ENCODE measurements at regions not wholly inside any gene's neighbourhood (a gene's known extent, or its start where the extent isn't known, plus 50 kb on each side); places are given as distances from the start of the nearest gene placed in this dataset.

DNA sequence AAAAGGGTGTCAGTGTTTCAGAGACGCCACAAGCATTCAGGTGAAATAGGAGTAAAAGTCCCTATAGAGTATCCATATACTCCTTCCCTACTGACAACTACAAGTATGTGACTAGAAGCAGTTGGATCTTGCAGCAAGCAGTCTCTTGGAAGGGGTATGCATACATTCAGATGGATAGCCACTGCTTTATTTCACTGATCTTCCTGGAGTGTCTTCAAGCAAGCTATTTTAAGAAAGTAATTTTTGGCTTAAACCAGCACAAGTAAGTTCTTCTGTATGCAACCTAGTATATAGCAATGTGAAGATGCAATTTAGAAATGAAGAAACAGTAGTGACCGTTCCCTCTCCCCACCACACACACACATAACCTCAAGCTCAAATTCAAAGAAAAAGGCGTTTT, 446.8 kb upstream of the CDH18 start (continued):
- TF ChIP-seq, protein P1, sequence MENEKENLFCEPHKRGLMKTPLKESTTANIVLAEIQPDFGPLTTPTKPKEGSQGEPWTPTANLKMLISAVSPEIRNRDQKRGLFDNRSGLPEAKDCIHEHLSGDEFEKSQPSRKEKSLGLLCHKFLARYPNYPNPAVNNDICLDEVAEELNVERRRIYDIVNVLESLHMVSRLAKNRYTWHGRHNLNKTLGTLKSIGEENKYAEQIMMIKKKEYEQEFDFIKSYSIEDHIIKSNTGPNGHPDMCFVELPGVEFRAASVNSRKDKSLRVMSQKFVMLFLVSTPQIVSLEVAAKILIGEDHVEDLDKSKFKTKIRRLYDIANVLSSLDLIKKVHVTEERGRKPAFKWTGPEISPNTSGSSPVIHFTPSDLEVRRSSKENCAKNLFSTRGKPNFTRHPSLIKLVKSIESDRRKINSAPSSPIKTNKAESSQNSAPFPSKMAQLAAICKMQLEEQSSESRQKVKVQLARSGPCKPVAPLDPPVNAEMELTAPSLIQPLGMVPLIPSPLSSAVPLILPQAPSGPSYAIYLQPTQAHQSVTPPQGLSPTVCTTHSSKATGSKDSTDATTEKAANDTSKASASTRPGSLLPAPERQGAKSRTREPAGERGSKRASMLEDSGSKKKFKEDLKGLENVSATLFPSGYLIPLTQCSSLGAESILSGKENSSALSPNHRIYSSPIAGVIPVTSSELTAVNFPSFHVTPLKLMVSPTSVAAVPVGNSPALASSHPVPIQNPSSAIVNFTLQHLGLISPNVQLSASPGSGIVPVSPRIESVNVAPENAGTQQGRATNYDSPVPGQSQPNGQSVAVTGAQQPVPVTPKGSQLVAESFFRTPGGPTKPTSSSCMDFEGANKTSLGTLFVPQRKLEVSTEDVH (IDR thresholded peaks at IDR 0.05; ENCODE audit: low read depth, partially characterized antibody), result no peak
- TF ChIP-seq, protein P2, sequence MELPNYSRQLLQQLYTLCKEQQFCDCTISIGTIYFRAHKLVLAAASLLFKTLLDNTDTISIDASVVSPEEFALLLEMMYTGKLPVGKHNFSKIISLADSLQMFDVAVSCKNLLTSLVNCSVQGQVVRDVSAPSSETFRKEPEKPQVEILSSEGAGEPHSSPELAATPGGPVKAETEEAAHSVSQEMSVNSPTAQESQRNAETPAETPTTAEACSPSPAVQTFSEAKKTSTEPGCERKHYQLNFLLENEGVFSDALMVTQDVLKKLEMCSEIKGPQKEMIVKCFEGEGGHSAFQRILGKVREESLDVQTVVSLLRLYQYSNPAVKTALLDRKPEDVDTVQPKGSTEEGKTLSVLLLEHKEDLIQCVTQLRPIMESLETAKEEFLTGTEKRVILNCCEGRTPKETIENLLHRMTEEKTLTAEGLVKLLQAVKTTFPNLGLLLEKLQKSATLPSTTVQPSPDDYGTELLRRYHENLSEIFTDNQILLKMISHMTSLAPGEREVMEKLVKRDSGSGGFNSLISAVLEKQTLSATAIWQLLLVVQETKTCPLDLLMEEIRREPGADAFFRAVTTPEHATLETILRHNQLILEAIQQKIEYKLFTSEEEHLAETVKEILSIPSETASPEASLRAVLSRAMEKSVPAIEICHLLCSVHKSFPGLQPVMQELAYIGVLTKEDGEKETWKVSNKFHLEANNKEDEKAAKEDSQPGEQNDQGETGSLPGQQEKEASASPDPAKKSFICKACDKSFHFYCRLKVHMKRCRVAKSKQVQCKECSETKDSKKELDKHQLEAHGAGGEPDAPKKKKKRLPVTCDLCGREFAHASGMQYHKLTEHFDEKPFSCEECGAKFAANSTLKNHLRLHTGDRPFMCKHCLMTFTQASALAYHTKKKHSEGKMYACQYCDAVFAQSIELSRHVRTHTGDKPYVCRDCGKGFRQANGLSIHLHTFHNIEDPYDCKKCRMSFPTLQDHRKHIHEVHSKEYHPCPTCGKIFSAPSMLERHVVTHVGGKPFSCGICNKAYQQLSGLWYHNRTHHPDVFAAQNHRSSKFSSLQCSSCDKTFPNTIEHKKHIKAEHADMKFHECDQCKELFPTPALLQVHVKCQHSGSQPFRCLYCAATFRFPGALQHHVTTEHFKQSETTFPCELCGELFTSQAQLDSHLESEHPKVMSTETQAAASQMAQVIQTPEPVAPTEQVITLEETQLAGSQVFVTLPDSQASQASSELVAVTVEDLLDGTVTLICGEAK (IDR thresholded peaks at IDR 0.05; ENCODE audit: borderline replicate concordance), result no peak
- no peak for TF ChIP-seq SMC3 (IDR thresholded peaks at IDR 0.05; ENCODE audit: borderline replicate concordance, low read length)
- no peak for TF ChIP-seq RUNX3 (IDR thresholded peaks at IDR 0.05; ENCODE audit: low read length)
- TF ChIP-seq PAX5 (IDR thresholded peaks at IDR 0.05; ENCODE audit: borderline replicate concordance, low read depth, low read length), result no peak
- TF ChIP-seq, protein P3, sequence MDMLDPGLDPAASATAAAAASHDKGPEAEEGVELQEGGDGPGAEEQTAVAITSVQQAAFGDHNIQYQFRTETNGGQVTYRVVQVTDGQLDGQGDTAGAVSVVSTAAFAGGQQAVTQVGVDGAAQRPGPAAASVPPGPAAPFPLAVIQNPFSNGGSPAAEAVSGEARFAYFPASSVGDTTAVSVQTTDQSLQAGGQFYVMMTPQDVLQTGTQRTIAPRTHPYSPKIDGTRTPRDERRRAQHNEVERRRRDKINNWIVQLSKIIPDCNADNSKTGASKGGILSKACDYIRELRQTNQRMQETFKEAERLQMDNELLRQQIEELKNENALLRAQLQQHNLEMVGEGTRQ (IDR thresholded peaks at IDR 0.05; ENCODE audit: borderline replicate concordance, low read depth, low read length), result no peak
- no peak for TF ChIP-seq ZNF207 (IDR thresholded peaks at IDR 0.05; ENCODE audit: borderline replicate concordance)

Measured in GM12878 (cell line).